Lower leg skin (tissue), 4 donors: ENCODE measurements at regions not wholly inside any gene's neighbourhood (a gene's known extent, or its start where the extent isn't known, plus 50 kb on each side); places are given as distances from the start of the nearest gene placed in this dataset.

ENCODE experiments used
- DNase-seq, 2 donors: peaks; one replicate each; pipeline ENCODE4 v3.0.0-alpha.2; 2019; ENCODE audit warnings: low spot score in 2 of 2
- H3K4me3 ChIP-seq: fragments of 200-600 bp; sonication (generic); 2 replicates; pipeline ENCODE4 v1.5.1; 2017; ENCODE audit warnings: mild to moderate bottlenecking, low read depth; ENCODE audit not compliant: poor library complexity, severe bottlenecking
- CTCF ChIP-seq, 3 donors: fragments of 450-650 bp; IDR thresholded peaks; one replicate each; pipeline ENCODE4 v1.5.1; 2016; ENCODE audit warnings: antibody characterized with exemption in 3 of 3, mild to moderate bottlenecking in 3 of 3, moderate library complexity in 2 of 3
- POLR2A ChIP-seq, 2 donors: fragments of 450-650 bp; IDR thresholded peaks; one replicate each; pipeline ENCODE4 v1.6.1; 2016 to 2017; ENCODE audit warnings: antibody characterized with exemption in 2 of 2, mild to moderate bottlenecking in 1 of 2, moderate library complexity in 1 of 2
- WGBS, 2 donors: methylation state at CpG; one replicate each; pipeline ENCODE4 v1.1.5; 2018; 5-methylcytosine and 5-hydroxymethylcytosine counted together
- intact Hi-C: fragments of 100-400 bp; cut with DNase I; formaldehyde crosslinking; loops from one replicate; pipeline ENCODE4 v1.15.0; 2023; ENCODE audit warnings: low total_unique reads

DNA sequence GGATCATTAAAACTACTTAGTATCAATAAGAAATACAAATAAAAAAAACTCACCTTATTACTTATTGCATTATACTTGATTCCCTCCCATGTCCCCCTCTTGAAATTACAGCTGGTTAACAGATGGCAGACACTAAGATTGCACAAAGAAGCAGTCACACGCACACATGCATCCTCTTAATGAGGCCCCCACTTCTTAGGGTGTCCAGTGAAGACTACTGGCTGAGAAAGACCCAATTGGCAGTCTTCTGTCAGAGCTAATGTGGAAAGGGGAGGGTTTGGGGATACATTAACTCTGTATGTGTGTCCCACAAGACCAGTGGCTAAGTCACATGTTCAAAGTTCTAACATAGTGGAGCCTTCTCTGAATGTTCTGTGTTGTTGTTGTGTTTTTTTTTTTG lies 210.7 kb downstream of the MTX2 start:
- WGBS, 2 donors, result 82 to 85% methylated on average over 1 of the region's 1 CpG
- intact Hi-C loops, result no loop called here
- TF ChIP-seq CTCF (IDR thresholded peaks at IDR 0.05), result no peak
- TF ChIP-seq POLR2A (IDR thresholded peaks at IDR 0.05), result no peak
- H3K4me3 ChIP-seq, result no peak overlapping the region
- no peak for DNase-seq

DNA sequence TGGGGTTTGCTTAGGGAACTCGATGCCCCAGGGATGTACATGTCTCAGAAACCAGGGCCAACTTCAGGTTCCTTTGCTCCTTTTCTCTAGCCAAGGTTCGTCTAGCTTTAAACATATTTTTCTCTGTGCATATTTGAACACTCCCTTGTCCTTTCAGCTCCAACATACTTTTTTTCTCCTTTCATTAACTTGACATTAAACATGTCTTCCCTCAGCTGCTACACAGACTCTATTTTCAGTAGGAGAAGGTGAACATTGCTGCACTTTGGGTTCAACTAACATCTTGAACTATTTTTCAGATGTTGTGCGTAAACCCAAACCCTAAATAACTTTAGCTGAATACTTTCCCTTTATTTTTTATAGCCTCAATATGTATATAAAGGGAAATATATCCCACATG lies 212.9 kb downstream of the MTX2 start:
- no peak for DNase-seq
- no peak overlapping the region for H3K4me3 ChIP-seq
- TF ChIP-seq CTCF (IDR thresholded peaks at IDR 0.05) (no peak), POLR2A (IDR thresholded peaks at IDR 0.05) (no peak)
- WGBS, 2 donors, result 62 to 63% methylated on average over 3 of the region's 3 CpGs
- intact Hi-C loops, result no loop called here

DNA sequence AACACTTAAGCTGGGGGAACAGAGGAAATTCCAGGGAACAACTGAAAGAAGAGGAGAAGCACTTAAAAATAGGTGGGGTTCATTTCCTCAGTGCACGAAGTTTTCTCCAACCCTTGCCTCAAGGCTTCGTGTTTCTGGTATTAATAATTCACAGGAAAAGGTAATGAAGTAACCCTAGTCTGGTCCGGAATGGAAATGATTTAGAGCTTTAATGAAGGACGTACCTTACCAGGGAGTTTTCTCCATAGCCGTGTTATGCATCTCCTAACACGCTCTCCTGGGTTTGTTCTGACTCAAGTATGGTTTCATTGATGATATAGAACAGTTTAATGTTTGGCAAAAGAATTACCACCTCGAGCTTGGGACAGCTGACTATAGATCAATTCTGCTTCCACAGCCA lies 214.2 kb downstream of the MTX2 start:
- no peak for TF ChIP-seq POLR2A (IDR thresholded peaks at IDR 0.05)
- no peak for TF ChIP-seq CTCF (IDR thresholded peaks at IDR 0.05)
- intact Hi-C loops, result no loop called here
- 41 to 45% methylated on average over 7 of the region's 7 CpGs for WGBS, 2 donors
- H3K4me3 ChIP-seq, result no peak overlapping the region
- DNase-seq, result no peak

- intact Hi-C loops, result no loop called here
- H3K4me3 ChIP-seq, result no peak overlapping the region
- no peak for TF ChIP-seq CTCF (IDR thresholded peaks at IDR 0.05)
- no peak for TF ChIP-seq POLR2A (IDR thresholded peaks at IDR 0.05)
- 65 to 71% methylated on average over 10 of the region's 10 CpGs for WGBS, 2 donors
- DNase-seq, result no peak
These were observed 214.8 kb downstream of the MTX2 start for GRCh38 chr2:176483901-176484568.

GRCh38 chr2:176484838-176485237 lies 215.6 kb downstream of the MTX2 start:
- DNase-seq, result no peak
- no peak for TF ChIP-seq CTCF (IDR thresholded peaks at IDR 0.05)
- no peak overlapping the region for H3K4me3 ChIP-seq
- intact Hi-C loops, result no loop called here
- 39 to 53% methylated on average over 3 of the region's 3 CpGs for WGBS, 2 donors

DNA sequence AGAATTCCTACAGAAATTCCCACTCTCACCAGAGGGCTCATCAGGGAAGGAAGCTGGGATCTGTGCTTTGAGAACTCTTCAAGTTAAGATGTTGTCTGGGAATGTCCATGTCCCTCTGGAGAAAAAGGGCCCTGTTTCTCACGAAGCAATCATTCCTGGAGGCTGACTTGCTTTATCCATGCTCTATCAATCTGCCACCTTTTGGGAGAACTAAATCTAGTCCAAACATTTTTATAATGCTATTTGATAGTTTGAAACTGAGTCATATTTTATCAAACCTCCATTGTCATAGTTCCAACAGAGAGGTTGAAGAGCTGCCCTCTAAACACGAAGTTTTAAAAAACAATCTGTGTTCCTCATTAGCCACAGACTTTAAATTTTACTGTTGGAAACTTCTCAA lies 219.2 kb downstream of the MTX2 start:
- TF ChIP-seq POLR2A (IDR thresholded peaks at IDR 0.05) (no peak), CTCF (IDR thresholded peaks at IDR 0.05) (no peak)
- WGBS, 2 donors, result 60 to 63% methylated on average over 2 of the region's 2 CpGs
- intact Hi-C loops, result no loop called here
- no peak for DNase-seq
- H3K4me3 ChIP-seq, result no peak overlapping the region
